HG03354 (cell line): ENCODE measurements at regions not wholly inside any gene's neighbourhood (a gene's known extent, or its start where the extent isn't known, plus 50 kb on each side); places are given as distances from the start of the nearest gene placed in this dataset.
"Not testable (repeated sequence)": the region's sequence is repeated elsewhere in the genome, so short reads cannot be mapped to it uniquely, and the experiment has no call there.

Experiments used
- ATAC-seq: cut with Tn5 transposase; IDR thresholded peaks from one replicate; pipeline ENCODE4 v1.9.1; 2021; ENCODE audit warnings: mild to moderate bottlenecking; ENCODE audit not compliant: unreplicated experiment, poor library complexity, severe bottlenecking

GRCh38 chr6:135699705-135700104, 151.8 kb upstream of the PDE7B start:
- ATAC-seq: no peak

GRCh38 chr6:135701426-135701825, 150.1 kb upstream of the PDE7B start:
- ATAC-seq: no peak

DNA sequence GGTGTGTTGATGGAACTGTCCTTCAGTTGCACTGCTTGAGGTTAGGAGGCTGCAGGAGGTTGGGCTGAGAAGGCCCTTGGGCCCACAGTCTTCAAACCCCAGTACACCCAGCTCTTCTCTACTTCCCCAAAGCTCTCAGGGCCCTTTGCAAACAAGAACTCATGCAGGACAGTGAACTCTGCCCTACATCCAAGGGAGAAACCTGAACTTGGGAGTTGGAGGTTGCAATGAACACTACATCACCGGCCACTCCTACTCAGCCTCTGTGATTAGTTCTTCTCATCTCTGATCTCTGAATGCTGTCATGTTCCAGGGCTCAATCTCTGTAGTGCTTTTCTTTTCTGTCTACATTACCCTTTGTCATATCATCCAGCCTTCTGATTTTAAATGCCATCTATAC, 148.5 kb upstream of the PDE7B start:
- peak; percentile 13 for ATAC-seq

GRCh38 chr6:135703621-135704020, 147.9 kb upstream of the PDE7B start:
- ATAC-seq: peak; percentile 83

DNA sequence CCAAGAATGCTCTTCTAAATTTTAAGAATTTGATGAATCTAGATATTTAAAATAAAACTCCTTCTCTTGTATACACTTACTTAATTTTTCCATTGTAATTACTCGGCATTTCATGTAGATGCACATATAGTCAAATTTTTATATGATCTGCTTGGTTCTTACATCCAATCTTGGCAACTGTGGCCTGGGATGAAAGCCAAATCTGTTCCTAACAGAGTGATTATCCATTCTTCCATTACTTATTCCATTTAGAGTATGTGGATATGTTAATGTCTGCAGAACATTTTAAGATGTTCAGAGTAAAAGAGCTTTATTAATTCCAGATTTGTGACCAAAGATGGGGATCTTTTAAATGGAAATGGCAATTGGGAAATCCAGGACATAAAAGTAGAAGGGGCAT, 144.1 kb upstream of the PDE7B start:
- no peak for ATAC-seq

DNA sequence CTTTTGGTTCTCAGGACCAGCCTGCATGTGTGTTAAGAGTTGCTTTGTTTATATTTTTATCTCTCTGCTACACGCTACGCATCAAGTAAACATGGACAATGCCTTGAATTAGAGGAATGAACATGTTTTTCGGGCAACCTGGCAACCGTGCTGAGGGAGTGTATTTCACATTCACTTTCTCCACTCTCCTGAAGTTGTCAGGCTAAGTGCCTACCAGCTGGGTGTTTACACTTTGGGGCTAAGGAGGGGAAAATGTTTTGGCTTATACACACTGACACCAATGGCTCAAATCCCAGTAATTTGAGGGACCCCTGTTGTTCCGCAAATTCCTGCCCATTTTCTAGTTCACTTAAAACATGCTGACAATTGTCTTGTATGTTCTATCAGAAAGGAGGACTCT, 141.5 kb upstream of the PDE7B start:
- no peak for ATAC-seq

DNA sequence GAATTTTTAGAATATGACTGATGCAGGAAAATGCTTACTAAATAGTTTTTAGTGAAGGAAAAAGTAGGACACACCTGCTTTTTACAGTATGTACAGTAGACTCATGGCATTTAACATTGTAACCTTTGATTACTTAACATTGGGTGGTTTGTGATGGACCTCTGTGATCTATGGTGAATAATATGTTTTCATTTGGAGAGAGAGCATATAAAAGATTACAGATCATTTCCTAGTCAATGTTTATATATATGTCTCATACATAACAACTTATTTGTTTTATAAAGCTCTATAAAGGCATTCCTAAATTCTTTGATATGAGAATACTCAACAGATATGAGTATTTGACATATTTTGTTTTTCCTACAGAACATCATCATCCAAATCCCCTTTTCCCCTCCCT, 129.3 kb upstream of the PDE7B start:
- ATAC-seq: no peak

- peak; percentile 97 for ATAC-seq
Observed at GRCh38 chr6:135722679-135723078, 128.8 kb upstream of the PDE7B start.

DNA sequence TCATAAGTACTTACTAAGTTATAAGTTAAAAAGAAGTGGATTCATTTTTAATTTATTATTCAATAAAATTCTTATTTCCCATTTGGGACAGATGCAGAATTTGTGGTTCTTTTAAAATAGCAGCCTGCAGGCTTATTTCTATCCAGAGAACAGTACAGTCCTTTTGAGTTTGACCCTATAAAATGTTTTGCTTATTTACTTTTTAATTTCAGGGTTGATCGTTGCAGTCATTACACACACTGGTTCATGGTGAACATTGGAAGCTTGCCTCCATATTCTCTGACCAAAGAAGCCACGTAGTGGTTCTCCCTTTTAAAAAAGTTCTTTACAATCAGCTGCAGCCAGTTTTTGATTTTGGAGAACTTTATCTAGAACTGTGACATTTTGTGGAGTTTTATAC, 122.9 kb upstream of the PDE7B start:
- no peak for ATAC-seq

- ATAC-seq: no peak
Observed at GRCh38 chr6:135731116-135731515, 120.4 kb upstream of the PDE7B start.

DNA sequence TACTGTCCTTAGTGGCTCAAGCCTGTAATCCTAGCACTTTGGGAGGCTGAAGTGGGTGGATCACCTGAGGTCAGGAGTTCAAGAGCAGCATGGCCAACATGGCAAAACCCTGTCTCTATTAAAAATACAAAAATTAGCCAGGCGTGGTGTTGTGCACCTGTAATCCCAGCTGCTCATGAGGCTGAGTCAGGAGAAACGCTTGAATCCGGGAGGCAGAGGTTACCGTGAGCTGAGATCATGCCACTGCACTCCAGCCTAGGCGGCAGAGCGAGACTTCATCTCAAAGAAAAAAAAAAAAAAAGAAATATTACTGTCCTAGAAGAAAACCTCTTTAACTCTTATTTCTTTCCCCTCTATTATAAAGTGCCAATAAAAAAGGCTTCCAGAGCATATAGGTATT, 115.2 kb upstream of the PDE7B start:
- not testable (repeated sequence) for ATAC-seq

- no peak for ATAC-seq
Observed at GRCh38 chr6:135738636-135739035, 112.9 kb upstream of the PDE7B start.

DNA sequence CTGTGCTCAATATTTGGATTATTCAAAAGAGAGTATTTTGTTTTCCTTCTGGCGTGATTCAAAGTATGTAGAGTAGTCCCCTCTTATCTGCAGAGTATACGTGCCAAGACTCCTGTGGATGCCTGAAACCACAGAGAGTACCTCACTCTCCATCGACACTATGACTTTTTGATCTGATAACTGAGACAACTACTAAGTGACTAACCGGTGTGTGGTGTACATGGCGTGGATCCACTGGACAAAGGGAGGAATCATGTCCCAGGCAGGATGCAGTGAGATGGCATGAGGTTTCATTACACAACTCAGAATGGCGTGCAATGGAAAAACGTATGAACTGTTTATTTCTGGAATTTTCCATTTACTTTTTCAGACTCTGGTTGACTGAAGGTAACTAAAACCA, 112.2 kb upstream of the PDE7B start:
- no peak for ATAC-seq

DNA sequence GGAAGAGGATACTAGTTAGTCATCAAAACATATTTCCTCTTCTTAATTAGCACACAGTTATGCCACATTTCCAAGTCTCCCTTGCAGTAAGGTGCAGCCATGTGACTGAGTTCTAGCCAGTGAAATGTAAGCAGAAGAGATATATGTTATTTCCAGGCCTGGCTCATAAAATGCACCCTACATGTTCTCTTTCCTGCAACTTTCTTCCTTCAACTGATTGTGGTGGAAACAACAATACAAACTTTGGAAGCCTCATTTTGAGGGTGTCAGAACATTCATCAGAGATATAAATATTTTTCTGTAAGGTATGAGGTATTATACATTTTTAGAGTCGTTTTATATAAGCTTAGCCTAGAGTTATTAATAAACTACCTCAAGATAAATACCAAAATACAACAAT, 110.9 kb upstream of the PDE7B start:
- no peak for ATAC-seq

DNA sequence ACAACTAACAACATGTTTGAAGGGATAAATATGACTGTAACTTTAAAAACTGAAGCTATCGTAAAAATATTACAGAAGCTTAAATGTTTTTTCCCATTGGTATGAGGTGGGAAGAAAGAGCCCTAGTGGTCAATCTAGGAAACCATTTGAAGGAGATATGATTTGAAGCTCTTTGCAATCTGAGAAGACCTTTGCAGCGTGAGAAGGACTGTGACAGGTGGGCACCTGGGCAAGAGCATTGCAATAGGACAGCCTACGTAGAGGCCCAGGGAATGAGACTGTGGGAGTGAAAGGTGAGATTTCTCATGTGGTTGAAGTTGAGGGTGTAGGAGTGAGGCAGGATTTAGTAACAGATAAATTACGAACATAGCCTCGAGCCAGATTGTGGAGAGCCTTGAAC, 108.0 kb upstream of the PDE7B start:
- no peak for ATAC-seq

DNA sequence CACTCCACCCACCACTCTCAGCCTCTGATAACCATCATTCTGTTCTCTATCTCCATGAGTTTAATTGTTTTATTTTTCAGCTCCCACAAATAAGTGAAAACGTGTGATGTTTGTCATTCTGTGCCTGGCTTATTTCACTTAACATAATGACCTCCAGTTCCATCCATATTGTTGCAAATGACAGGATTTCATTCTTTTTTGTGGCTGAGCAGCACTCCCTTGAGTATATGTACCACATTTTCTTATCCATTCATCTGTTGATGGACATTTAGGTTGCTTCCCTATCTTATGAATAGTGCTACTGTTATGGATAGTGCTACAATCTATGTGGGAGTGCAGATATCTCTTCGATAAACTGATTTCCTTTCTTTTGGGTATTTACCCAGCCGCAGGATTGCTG, 103.3 kb upstream of the PDE7B start:
- no peak for ATAC-seq

DNA sequence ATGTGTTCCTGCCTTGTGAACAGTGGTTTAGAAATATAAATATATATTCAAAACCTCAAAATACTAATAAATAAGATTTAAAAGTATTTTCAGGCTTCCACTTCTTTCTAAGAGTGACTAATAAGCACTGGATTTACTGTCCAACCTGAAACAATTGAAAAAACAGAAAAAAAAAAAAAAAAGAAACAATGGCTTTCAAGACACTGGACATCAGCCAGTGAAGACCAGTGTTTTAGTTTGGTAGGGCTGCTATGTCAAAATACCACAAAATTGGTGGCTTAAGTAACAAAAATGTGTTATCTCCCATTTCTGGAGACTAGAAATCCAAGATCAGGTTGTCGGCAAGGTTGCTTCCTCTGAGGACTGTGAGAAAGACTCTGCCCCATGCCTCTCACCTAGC, 101.4 kb upstream of the PDE7B start:
- ATAC-seq: no peak

DNA sequence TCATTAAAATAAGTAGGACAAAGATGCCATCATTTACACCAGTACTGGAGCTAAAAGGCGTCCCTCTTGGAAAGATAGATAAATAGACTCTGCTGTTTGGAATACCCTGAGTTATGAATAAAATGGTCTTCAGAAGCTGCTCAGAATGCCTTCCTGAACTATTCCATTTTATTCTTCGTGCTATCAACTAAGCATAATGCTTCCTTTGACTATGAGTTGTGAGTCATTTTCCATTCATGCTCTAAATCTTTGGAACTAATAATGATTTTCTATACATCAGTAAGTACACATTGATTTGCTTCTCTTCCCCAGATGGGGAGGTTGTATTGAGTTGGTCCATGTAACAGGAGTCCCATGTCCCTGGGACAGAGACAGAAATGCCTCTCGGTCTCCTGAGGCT, 98.3 kb upstream of the PDE7B start:
- ATAC-seq: no peak

DNA sequence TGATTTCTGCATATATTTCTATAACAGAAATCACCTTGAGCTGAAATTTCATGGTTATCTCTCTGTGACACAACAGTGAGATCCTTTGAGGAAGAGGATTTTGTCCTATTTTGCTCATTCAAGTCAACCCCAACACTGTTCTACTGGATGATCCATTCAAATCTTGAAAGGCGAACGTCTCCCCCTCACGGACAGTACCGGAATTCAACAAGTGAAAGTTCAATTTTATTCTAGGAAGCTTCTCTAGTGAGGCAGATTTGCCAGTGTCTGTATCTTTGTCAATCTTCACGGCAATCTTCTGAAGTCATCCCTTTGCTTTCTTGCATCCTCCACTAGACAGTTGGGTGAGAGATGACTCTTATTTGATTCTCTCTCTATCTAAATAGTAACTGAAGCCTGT, 91.7 kb upstream of the PDE7B start:
- ATAC-seq: no peak

DNA sequence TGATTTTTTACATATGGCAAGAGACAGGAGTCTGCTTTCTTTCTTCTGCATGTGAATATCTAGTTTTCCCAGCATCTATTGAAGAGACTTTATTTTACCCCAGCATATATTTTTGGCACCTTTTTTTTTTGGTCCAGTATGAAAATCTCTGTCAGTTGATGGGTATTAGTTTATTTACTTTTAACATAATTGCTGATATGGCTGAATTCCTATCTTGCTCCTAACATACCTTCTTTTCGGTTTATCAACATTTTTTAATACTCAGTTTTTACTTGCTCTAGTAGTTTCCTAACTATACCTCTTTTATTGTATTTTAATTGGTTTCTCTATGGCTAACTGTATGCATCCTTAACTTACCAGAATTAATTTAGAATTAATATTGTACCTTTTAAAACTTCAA, 77.5 kb upstream of the PDE7B start:
- no peak for ATAC-seq

GRCh38 chr6:135779213-135779612, 72.3 kb upstream of the PDE7B start:
- ATAC-seq: no peak

- ATAC-seq: no peak
Observed at GRCh38 chr6:135780326-135780725, 71.2 kb upstream of the PDE7B start.

GRCh38 chr6:135782546-135782945, 69.0 kb upstream of the PDE7B start:
- ATAC-seq: no peak
